ENCODE measurements at regions not wholly inside any gene's neighbourhood (a gene's known extent, or its start where the extent isn't known, plus 50 kb on each side); places are given as distances from the start of the nearest gene placed in this dataset.

DNA sequence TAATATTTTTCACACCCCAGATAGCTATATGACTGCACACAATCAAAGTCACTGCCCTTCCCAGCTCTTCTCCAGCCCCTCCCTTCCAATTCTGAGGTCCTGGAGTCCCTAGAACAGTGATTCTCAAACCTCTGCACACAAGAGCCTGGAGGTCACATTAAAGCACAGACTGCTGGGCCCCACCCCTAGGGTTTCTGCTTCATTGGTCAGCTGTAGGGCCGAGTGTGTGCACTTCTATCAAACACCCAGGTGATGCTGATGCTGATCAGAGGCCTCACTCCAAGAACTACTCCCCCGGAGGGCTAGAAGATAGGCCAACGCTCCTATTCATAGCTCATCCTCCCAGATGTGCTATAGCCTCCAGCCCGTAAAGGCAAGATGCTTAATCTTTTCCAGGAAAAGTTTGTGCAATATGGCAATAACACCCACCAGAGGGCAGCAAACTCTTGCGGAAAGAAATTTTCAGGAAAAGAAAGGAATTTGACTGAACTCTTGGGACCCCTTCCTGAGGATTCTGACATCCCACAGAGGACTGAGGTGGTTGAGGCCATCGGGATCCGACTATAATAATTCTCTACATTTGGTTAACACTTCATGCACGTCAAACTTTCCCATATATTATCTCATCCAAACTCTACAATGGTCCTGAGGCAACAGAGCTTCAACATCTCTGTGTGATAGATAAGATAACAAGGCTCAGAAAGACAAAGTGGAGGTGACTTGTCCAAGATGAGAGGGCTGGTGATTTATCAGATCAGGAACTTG lies 194.2 kb upstream of the PKDCC start:
- H3K27ac ChIP-seq (ENCODE audit: low read depth, low read length) = no peak overlapping the region
- Mint-ChIP-seq H3K4me1 (no peaks in the 10 kb centered on the region), H3K36me3 (no peaks in the 10 kb centered on the region), H3K4me3 (no peak overlapping the region), H3K27me3 (peaks cover 19 to 21% of the 10 kb centered on the region in 2 donors), H3K9me3 (no peaks in the 10 kb centered on the region), H3K27ac (no peak overlapping the region)
- peak in 1 of 5 donors; percentile 14 for DNase-seq
- H3K9me3 ChIP-seq (ENCODE audit: control insufficient read depth in 1 of 2, low read length in 2 of 2) = no peaks in the 10 kb centered on the region
- H3K27me3 ChIP-seq (ENCODE audit: insufficient read depth, low read length) = no peaks in the 10 kb centered on the region
- CTCF ChIA-PET (ENCODE audit: partially characterized antibody) = interaction anchor here (0.7 to 6.6 kb wide), 12 partner anchors 10 to 808 kb away, joined by 3 to 102 read pairs (median 4); no protein-coding TSS in a partner anchor
- POLR2A ChIA-PET (ENCODE audit: partially characterized antibody) = interaction anchor here (0.6 to 1.2 kb wide), 3 partner anchors 10 to 19 kb away, joined by 3 to 4 read pairs (median 3); no protein-coding TSS in a partner anchor
- H3K4me1 ChIP-seq (ENCODE audit: insufficient read depth, low read length) = peaks cover 4% of the 10 kb centered on the region
- intact Hi-C loops (cut with micrococcal nuclease) = loop anchor here (1.0 kb wide), 1 partner anchor 233 kb away; no protein-coding TSS in a partner anchor
- no peaks in the 10 kb centered on the region for H3K36me3 ChIP-seq (ENCODE audit: insufficient read depth, low read length)
- no peak overlapping the region for H3K4me3 ChIP-seq (ENCODE audit: low read length in 2 of 2)

DNA sequence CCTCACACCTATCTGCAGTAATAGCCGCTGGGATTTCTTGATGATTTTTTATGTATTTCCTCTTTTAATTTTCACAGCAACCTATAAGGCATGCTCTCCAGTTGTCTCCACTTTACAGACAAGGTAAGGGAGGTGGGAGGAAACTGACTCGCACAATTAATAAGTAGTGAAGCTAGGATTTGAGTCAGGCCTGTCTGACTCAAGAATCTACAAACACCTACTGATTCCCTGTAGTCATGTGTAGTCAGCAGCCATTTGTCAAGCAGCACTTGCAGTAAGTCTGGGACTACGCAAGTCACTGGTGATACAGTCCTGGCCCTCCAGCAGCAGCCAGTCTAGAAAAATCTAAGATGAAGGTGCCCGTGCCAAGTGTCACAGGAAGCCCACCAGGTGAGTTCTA lies 193.6 kb upstream of the PKDCC start:
- no peaks in the 10 kb centered on the region for H3K36me3 Mint-ChIP-seq
- no peaks in the 10 kb centered on the region for H3K9me3 ChIP-seq (ENCODE audit: control insufficient read depth in 1 of 2, low read length in 2 of 2)
- no peaks in the 10 kb centered on the region for H3K36me3 ChIP-seq (ENCODE audit: insufficient read depth, low read length)
- no peak overlapping the region for H3K4me3 ChIP-seq (ENCODE audit: low read length in 2 of 2)
- H3K4me3 Mint-ChIP-seq = no peak overlapping the region
- H3K27me3 Mint-ChIP-seq = peaks cover 18 to 20% of the 10 kb centered on the region in 2 donors
- no peaks in the 10 kb centered on the region for H3K4me1 Mint-ChIP-seq
- no peak overlapping the region for H3K27ac ChIP-seq (ENCODE audit: low read depth, low read length)
- CTCF ChIA-PET (ENCODE audit: partially characterized antibody) = interaction anchor here (1.6 to 6.6 kb wide), 7 partner anchors 10 to 807 kb away, joined by 3 to 102 read pairs (median 14); no protein-coding TSS in a partner anchor
- H3K4me1 ChIP-seq (ENCODE audit: insufficient read depth, low read length) = peaks cover 4% of the 10 kb centered on the region
- no peak overlapping the region for H3K27ac Mint-ChIP-seq
- DNase-seq = no peak
- no peaks in the 10 kb centered on the region for H3K9me3 Mint-ChIP-seq
- POLR2A ChIA-PET (ENCODE audit: partially characterized antibody) = interaction anchor here (0.6 to 1.2 kb wide), 2 partner anchors 11 to 18 kb away, joined by 3 read pairs; no protein-coding TSS in a partner anchor
- intact Hi-C loops (cut with micrococcal nuclease) = no loop called here
- H3K27me3 ChIP-seq (ENCODE audit: insufficient read depth, low read length) = no peaks in the 10 kb centered on the region

DNA sequence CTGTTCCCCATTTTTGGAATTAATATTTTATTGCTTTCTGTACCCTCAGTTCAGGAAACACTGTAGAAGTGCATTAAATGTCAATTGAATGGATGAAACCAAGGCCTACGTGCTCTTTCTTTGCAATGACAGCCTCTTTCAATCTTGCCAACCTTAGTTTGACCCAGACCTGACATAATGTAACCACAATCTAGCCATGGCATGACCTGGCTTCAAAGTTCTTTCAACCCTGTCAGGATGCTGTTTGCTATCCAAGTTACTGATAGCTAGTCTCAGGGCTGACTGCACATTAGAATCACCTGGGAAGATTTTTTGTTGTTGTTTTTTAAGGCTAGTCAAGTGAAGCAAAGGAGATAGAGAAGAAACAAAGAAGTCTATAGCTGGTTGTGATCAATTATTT lies 190.9 kb upstream of the PKDCC start:
- Histone ChIP-seq H3K4me3 (ENCODE audit: low read length in 2 of 2) (no peak overlapping the region), H3K9me3 (ENCODE audit: control insufficient read depth in 1 of 2, low read length in 2 of 2) (no peaks in the 10 kb centered on the region), H3K27me3 (ENCODE audit: insufficient read depth, low read length) (no peaks in the 10 kb centered on the region), H3K4me1 (ENCODE audit: insufficient read depth, low read length) (peaks cover 4% of the 10 kb centered on the region), H3K27ac (ENCODE audit: low read depth, low read length) (no peak overlapping the region), H3K36me3 (ENCODE audit: insufficient read depth, low read length) (no peaks in the 10 kb centered on the region)
- intact Hi-C loops (cut with micrococcal nuclease) = no loop called here
- ChIA-PET CTCF (ENCODE audit: partially characterized antibody) (interaction anchor here (0.8 to 2.9 kb wide), 5 partner anchors 10 to 239 kb away, joined by 3 to 14 read pairs (median 3); no protein-coding TSS in a partner anchor), POLR2A (ENCODE audit: partially characterized antibody) (no interaction called here)
- Mint-ChIP-seq H3K36me3 (no peaks in the 10 kb centered on the region), H3K4me1 (peaks cover 0 to 3% (median 0%) of the 10 kb centered on the region in 4 donors), H3K27me3 (peaks cover 11 to 13% of the 10 kb centered on the region in 2 donors), H3K27ac (no peak overlapping the region), H3K4me3 (no peak overlapping the region), H3K9me3 (no peaks in the 10 kb centered on the region)
- no peak for DNase-seq

DNA sequence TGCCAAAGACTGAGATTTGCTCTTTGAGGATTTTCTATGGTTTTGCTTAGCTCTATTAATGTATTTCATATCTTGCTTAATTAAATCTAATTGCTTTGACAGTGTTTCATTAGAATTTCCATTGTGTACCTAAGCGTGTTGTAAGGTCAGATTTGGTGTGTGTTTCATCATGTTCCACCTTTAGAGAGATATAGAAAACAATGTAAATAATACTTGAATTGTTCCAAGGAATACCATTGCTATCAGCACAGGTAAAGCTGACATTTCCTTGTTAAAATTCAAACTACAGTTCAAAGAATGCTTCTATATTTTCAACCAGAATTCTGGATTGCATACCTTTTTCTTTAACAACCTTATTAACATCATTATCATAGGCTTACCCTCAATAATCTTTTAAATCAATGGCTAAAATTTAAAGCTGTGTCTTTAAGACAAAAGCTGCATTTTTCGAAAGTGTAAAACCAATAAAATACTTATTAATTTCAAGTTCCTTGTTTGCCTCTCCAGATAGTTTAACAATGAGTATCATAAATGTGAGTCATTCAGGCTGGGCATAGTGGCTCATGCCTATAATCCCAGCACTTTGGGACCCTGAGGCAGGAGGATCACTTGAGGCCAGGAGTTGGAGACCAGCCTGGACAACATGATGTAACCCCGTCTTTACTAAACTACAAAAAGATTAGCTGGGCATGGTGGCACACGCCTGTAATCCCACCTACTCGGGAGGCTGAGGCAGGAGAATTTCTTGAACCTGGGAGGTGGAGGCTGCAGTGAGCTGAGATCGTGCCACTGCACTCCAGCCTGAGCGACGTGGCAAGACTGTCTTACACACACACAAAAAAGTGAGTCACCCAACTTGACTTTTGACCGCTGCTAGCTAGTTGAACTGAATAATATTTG lies 188.0 kb upstream of the PKDCC start:
- H3K9me3 ChIP-seq (ENCODE audit: control insufficient read depth in 1 of 2, low read length in 2 of 2) = no peaks in the 10 kb centered on the region
- no peak for DNase-seq
- Mint-ChIP-seq H3K27ac (no peak overlapping the region), H3K9me3 (no peaks in the 10 kb centered on the region), H3K4me1 (peaks cover 0 to 3% (median 0%) of the 10 kb centered on the region in 4 donors), H3K27me3 (peaks cover 11 to 17% of the 10 kb centered on the region in 2 donors), H3K4me3 (no peak overlapping the region), H3K36me3 (no peaks in the 10 kb centered on the region)
- H3K27ac ChIP-seq (ENCODE audit: low read depth, low read length) = no peak overlapping the region
- no peak overlapping the region for H3K4me3 ChIP-seq (ENCODE audit: low read length in 2 of 2)
- ChIA-PET POLR2A (ENCODE audit: partially characterized antibody) (no interaction called here), CTCF (ENCODE audit: partially characterized antibody) (interaction anchor here (1.3 to 2.9 kb wide), 2 partner anchors 10 to 227 kb away, joined by 5 to 19 read pairs; no protein-coding TSS in a partner anchor)
- no peaks in the 10 kb centered on the region for H3K4me1 ChIP-seq (ENCODE audit: insufficient read depth, low read length)
- intact Hi-C loops (cut with micrococcal nuclease) = no loop called here
- no peaks in the 10 kb centered on the region for H3K36me3 ChIP-seq (ENCODE audit: insufficient read depth, low read length)
- H3K27me3 ChIP-seq (ENCODE audit: insufficient read depth, low read length) = no peaks in the 10 kb centered on the region

DNA sequence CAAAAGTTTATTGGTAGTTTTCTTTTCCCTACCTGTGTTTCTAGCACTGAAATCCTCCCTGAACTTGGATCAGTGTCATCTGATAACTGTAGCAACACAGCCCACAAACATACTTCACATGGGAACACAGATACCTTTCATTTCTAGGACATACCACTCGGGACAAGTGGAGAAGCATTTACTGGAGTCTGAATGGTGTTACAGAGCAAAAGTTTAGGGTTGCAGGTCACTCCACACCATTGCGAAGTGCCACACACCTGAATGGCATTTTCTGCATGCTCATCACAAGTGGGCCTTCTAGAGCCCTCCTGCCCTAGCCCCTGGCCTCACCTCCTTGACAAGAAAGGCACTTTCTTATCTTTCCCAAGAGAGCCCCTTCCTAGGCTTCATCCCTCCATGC lies 184.8 kb upstream of the PKDCC start:
- Histone ChIP-seq H3K27ac (ENCODE audit: low read depth, low read length) (no peak overlapping the region), H3K9me3 (ENCODE audit: control insufficient read depth in 1 of 2, low read length in 2 of 2) (no peaks in the 10 kb centered on the region), H3K36me3 (ENCODE audit: insufficient read depth, low read length) (no peaks in the 10 kb centered on the region), H3K4me3 (ENCODE audit: low read length in 2 of 2) (no peak overlapping the region), H3K4me1 (ENCODE audit: insufficient read depth, low read length) (no peaks in the 10 kb centered on the region), H3K27me3 (ENCODE audit: insufficient read depth, low read length) (no peaks in the 10 kb centered on the region)
- ChIA-PET CTCF (ENCODE audit: partially characterized antibody) (interaction anchor here (1.1 kb wide), 1 partner anchor 23 kb away, joined by 3 read pairs; no protein-coding TSS in a partner anchor), POLR2A (ENCODE audit: partially characterized antibody) (no interaction called here)
- H3K4me3 Mint-ChIP-seq = no peak overlapping the region
- H3K36me3 Mint-ChIP-seq = no peaks in the 10 kb centered on the region
- intact Hi-C loops (cut with micrococcal nuclease) = no loop called here
- peaks cover 4 to 12% (median 8%) of the 10 kb centered on the region in 4 donors for H3K4me1 Mint-ChIP-seq
- no peak for DNase-seq
- H3K27ac Mint-ChIP-seq = no peak overlapping the region
- no peaks in the 10 kb centered on the region for H3K9me3 Mint-ChIP-seq
- peaks cover 11 to 20% of the 10 kb centered on the region in 2 donors for H3K27me3 Mint-ChIP-seq

DNA sequence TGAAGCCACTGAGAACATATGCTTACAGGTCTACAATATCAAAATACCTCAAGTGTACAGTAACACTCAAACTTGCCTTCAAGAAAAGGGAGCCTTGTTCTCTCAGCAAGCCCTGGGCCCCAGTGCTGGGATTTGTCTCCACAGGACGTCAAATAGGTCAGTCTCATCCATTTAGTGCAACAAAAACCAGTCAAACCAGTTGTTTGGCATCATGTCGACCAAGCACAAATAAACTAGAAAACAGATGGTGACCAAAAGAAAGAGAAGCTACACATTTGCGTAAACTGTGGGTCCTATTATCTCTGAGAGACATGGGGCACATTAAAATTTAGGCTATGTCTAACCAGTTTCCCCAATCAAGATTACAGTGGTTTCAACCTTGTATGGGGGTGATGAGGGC lies 182.6 kb upstream of the PKDCC start:
- H3K27me3 Mint-ChIP-seq = peaks cover 9 to 17% of the 10 kb centered on the region in 2 donors
- no peaks in the 10 kb centered on the region for H3K36me3 Mint-ChIP-seq
- intact Hi-C loops (cut with micrococcal nuclease) = loop anchor here (5.0 kb wide), 1 partner anchor 632 kb away; no protein-coding TSS in a partner anchor
- Histone ChIP-seq H3K4me1 (ENCODE audit: insufficient read depth, low read length) (peaks cover 2% of the 10 kb centered on the region), H3K4me3 (ENCODE audit: low read length in 2 of 2) (no peak overlapping the region), H3K27me3 (ENCODE audit: insufficient read depth, low read length) (no peaks in the 10 kb centered on the region), H3K27ac (ENCODE audit: low read depth, low read length) (no peak overlapping the region), H3K36me3 (ENCODE audit: insufficient read depth, low read length) (no peaks in the 10 kb centered on the region), H3K9me3 (ENCODE audit: control insufficient read depth in 1 of 2, low read length in 2 of 2) (no peaks in the 10 kb centered on the region)
- H3K27ac Mint-ChIP-seq = no peak overlapping the region
- H3K4me3 Mint-ChIP-seq = no peak overlapping the region
- ChIA-PET CTCF (ENCODE audit: partially characterized antibody) (interaction anchor here (0.8 to 2.7 kb wide), 3 partner anchors 12 to 221 kb away, joined by 3 to 16 read pairs (median 3); no protein-coding TSS in a partner anchor), POLR2A (ENCODE audit: partially characterized antibody) (no interaction called here)
- peaks cover 4 to 22% (median 10%) of the 10 kb centered on the region in 4 donors for H3K4me1 Mint-ChIP-seq
- no peaks in the 10 kb centered on the region for H3K9me3 Mint-ChIP-seq
- DNase-seq = no peak

Data from CD4-positive, alpha-beta memory T cell (primary cell).